ENCODE measurements at regions not wholly inside any gene's neighbourhood (a gene's known extent, or its start where the extent isn't known, plus 50 kb on each side); places are given as distances from the start of the nearest gene placed in this dataset.

GRCh38 chr11:38206663-38207062 is 1608.6 kb upstream of the RAG2 start:
- no peaks in the 10 kb centered on the region for H3K36me3 ChIP-seq (ENCODE audit: control insufficient read depth, insufficient read depth, low read length)
- POLR2A ChIA-PET = no interaction called here
- no peak overlapping the region for H3K4me3 ChIP-seq (ENCODE audit: low read depth in 2 of 2, low read length in 2 of 2)
- no peak overlapping the region for H3K27ac ChIP-seq (ENCODE audit: low read length)
- CTCF ChIA-PET = no interaction called here
- no TSS peak for BruUV-seq (replicated peaks)
- no peak for TF ChIP-seq CTCF (IDR thresholded peaks at IDR 0.05)
- TF ChIP-seq REST (IDR thresholded peaks at IDR 0.05; ENCODE audit: insufficient read depth in 1 of 2, low read depth in 2 of 2, low read length in 1 of 2) = no peak
- DNase-seq (ENCODE audit: low read depth, low spot score) (no peak), ATAC-seq (no peak)
- no peaks in the 10 kb centered on the region for H3K9me3 ChIP-seq (ENCODE audit: control insufficient read depth, insufficient read depth, low read depth, low read length)
- intact Hi-C loops (cut with micrococcal nuclease; ENCODE audit: unreplicated experiment) (no loop called here), in situ Hi-C loops (cut with HindIII; ENCODE audit: low pct_unique_long_range_greater_than_20kb, low sequenced_read_pairs) (no loop called here)
- H3K27me3 ChIP-seq (ENCODE audit: control insufficient read depth, insufficient read depth, low read length) = no peaks in the 10 kb centered on the region
- no peaks in the 10 kb centered on the region for H3K4me1 ChIP-seq (ENCODE audit: control insufficient read depth, insufficient read depth, low read length)

GRCh38 chr11:38191101-38191500 is 1593.1 kb upstream of the RAG2 start:
- POLR2A ChIA-PET = no interaction called here
- TF ChIP-seq TCF7L2 (IDR thresholded peaks at IDR 0.05; ENCODE audit: low read depth, low read length) = no peak
- TF ChIP-seq SIN3A (IDR thresholded peaks at IDR 0.05; ENCODE audit: borderline replicate concordance, insufficient read depth, low read depth, low read length) = no peak
- no peak for TF ChIP-seq POLR2AphosphoS5 (IDR thresholded peaks at IDR 0.05; ENCODE audit: low read depth, low read length)
- no peak for TF ChIP-seq CTCF (IDR thresholded peaks at IDR 0.05)
- no peak for TF ChIP-seq REST (IDR thresholded peaks at IDR 0.05; ENCODE audit: insufficient read depth in 1 of 2, low read depth in 2 of 2, low read length in 1 of 2)
- BruUV-seq (replicated peaks) = no TSS peak
- in situ Hi-C loops (cut with HindIII; ENCODE audit: low pct_unique_long_range_greater_than_20kb, low sequenced_read_pairs) (no loop called here), intact Hi-C loops (cut with micrococcal nuclease; ENCODE audit: unreplicated experiment) (no loop called here)
- Histone ChIP-seq H3K27me3 (ENCODE audit: control insufficient read depth, insufficient read depth, low read length) (no peaks in the 10 kb centered on the region), H3K27ac (ENCODE audit: low read length) (no peak overlapping the region), H3K4me3 (ENCODE audit: low read depth in 2 of 2, low read length in 2 of 2) (no peak overlapping the region), H3K36me3 (ENCODE audit: control insufficient read depth, insufficient read depth, low read length) (no peaks in the 10 kb centered on the region), H3K9me3 (ENCODE audit: control insufficient read depth, insufficient read depth, low read depth, low read length) (no peaks in the 10 kb centered on the region; the same call in 1 of the 2 replicates), H3K4me1 (ENCODE audit: control insufficient read depth, insufficient read depth, low read length) (no peaks in the 10 kb centered on the region)
- CTCF ChIA-PET = no interaction called here
- ATAC-seq (no peak), DNase-seq (ENCODE audit: low read depth, low spot score) (no peak)

Data from Panc1 (cell line).